ENCODE measurements at regions not wholly inside any gene's neighbourhood (a gene's known extent, or its start where the extent isn't known, plus 50 kb on each side); places are given as distances from the start of the nearest gene placed in this dataset.

DNA sequence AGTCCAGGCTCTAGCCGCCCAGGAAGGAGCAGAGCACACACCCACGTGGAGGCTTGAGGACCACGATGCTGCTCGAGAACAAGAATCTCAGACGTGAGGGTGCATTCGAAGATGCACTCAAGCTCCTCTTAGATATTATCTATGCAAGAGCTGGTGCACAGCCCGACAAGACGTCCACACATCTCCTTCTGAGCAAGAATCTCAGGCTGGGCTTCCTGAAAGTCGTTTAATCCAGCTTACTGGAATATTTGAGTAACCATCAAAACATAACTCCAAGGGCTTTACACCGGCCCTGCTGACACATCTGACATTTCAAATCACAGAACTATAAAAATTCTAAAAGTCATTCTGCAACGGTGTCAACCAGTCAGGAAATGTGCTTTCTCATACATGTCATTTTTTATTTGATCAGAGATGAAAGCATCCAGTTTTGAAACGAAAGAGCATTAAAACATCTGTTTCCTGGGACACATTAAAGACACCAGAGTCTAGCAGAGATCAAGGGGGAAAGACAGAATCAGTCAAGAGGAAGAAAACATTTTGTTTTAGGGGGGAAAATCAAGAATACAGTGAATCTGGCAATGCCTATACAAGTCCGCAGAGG, 177.7 kb upstream of the IRS2 start:
- CTCF ChIA-PET: interaction anchor here (1.3 kb wide), 1 partner anchor 146 kb away, joined by 3 read pairs; no protein-coding TSS in a partner anchor

DNA sequence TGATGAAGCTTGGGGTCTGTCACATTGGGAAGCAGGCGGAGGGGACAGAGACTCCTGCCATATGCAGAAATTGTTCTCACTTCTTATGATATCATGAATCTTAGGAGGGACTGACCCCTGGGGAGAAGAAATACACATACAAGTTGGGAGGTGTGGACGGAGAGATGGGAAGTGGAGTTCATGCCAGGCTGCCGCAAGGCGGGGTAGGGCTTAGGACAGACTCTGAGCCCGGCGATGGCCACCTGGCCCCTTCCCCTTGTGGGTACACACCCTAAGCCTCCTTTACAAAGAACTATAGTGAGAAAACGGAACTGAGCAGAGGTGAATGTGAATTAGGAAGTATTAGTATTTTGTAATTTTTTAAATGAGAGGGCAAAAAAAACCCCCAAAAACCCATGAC, 177.0 kb upstream of the IRS2 start:
- no peak for FAIRE-seq
- POLR2A ChIA-PET: no interaction called here
- 88% methylated on average over 7 of the region's 7 CpGs for WGBS (ENCODE audit: missing lambda C conversion rate)
- no peak for ATAC-seq
- no peak for TF ChIP-seq CEBPB (IDR thresholded peaks at IDR 0.05)
- no peak for TF ChIP-seq ZFP36 (IDR thresholded peaks at IDR 0.05; ENCODE audit: borderline replicate concordance, partially characterized antibody)
- TF ChIP-seq, protein P1, sequence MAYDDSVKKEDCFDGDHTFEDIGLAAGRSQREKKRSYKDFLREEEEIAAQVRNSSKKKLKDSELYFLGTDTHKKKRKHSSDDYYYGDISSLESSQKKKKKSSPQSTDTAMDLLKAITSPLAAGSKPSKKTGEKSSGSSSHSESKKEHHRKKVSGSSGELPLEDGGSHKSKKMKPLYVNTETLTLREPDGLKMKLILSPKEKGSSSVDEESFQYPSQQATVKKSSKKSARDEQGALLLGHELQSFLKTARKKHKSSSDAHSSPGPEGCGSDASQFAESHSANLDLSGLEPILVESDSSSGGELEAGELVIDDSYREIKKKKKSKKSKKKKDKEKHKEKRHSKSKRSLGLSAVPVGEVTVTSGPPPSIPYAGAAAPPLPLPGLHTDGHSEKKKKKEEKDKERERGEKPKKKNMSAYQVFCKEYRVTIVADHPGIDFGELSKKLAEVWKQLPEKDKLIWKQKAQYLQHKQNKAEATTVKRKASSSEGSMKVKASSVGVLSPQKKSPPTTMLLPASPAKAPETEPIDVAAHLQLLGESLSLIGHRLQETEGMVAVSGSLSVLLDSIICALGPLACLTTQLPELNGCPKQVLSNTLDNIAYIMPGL (CRISPR knock-in tag; IDR thresholded peaks at IDR 0.05; ENCODE audit: borderline replicate concordance): no peak
- no peak for TF ChIP-seq JUNB (IDR thresholded peaks at IDR 0.05)
- TF ChIP-seq HOXB5 (CRISPR knock-in tag; IDR thresholded peaks at IDR 0.05): no peak
- TF ChIP-seq, protein P2, sequence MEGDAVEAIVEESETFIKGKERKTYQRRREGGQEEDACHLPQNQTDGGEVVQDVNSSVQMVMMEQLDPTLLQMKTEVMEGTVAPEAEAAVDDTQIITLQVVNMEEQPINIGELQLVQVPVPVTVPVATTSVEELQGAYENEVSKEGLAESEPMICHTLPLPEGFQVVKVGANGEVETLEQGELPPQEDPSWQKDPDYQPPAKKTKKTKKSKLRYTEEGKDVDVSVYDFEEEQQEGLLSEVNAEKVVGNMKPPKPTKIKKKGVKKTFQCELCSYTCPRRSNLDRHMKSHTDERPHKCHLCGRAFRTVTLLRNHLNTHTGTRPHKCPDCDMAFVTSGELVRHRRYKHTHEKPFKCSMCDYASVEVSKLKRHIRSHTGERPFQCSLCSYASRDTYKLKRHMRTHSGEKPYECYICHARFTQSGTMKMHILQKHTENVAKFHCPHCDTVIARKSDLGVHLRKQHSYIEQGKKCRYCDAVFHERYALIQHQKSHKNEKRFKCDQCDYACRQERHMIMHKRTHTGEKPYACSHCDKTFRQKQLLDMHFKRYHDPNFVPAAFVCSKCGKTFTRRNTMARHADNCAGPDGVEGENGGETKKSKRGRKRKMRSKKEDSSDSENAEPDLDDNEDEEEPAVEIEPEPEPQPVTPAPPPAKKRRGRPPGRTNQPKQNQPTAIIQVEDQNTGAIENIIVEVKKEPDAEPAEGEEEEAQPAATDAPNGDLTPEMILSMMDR (IDR thresholded peaks at IDR 0.05): no peak
- TF ChIP-seq HOXA7 (CRISPR knock-in tag; IDR thresholded peaks at IDR 0.05): no peak
- TF ChIP-seq RCOR1 (IDR thresholded peaks at IDR 0.05; ENCODE audit: low read depth, low read length): no peak
- TF ChIP-seq RAD21 (conservative IDR thresholded peaks at IDR 0.05 in 1 of 2, IDR thresholded peaks at IDR 0.05 in 1 of 2): no peak
- TF ChIP-seq NPAS2 (CRISPR knock-in tag; IDR thresholded peaks at IDR 0.05; ENCODE audit: borderline replicate concordance): no peak
- TF ChIP-seq JUN (IDR thresholded peaks at IDR 0.05): no peak
- no peak for TF ChIP-seq HEYL (CRISPR knock-in tag; IDR thresholded peaks at IDR 0.05)
- Histone ChIP-seq H3K4me3 (no peak overlapping the region), H3K4me1 (no peaks in the 10 kb centered on the region), H3K9me3 (no peaks in the 10 kb centered on the region), H3K27ac (no peak overlapping the region), H3K4me2 (no peak overlapping the region)
- no peak for DNase-seq (ENCODE audit: low read depth in 1 of 2, low spot score in 1 of 2)
- CTCF ChIA-PET: interaction anchor here (1.3 kb wide), 1 partner anchor 147 kb away, joined by 3 read pairs; no protein-coding TSS in a partner anchor

More for the DNA sequence above, 177.7 kb upstream of the IRS2 start:
- H3K4me1 ChIP-seq: no peaks in the 10 kb centered on the region
- TF ChIP-seq HOXB13 (CRISPR knock-in tag; IDR thresholded peaks at IDR 0.05; ENCODE audit: low read depth) (no peak), SREBF2 (IDR thresholded peaks at IDR 0.05) (no peak), NR3C1 (IDR thresholded peaks at IDR 0.05) (no peak), POLR2A (IDR thresholded peaks at IDR 0.05; ENCODE audit: low read length) (no peak)
- TF ChIP-seq, protein P3, sequence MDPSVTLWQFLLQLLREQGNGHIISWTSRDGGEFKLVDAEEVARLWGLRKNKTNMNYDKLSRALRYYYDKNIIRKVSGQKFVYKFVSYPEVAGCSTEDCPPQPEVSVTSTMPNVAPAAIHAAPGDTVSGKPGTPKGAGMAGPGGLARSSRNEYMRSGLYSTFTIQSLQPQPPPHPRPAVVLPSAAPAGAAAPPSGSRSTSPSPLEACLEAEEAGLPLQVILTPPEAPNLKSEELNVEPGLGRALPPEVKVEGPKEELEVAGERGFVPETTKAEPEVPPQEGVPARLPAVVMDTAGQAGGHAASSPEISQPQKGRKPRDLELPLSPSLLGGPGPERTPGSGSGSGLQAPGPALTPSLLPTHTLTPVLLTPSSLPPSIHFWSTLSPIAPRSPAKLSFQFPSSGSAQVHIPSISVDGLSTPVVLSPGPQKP (IDR thresholded peaks at IDR 0.05; ENCODE audit: low read depth, low read length): no peak
- TF ChIP-seq, protein P4, sequence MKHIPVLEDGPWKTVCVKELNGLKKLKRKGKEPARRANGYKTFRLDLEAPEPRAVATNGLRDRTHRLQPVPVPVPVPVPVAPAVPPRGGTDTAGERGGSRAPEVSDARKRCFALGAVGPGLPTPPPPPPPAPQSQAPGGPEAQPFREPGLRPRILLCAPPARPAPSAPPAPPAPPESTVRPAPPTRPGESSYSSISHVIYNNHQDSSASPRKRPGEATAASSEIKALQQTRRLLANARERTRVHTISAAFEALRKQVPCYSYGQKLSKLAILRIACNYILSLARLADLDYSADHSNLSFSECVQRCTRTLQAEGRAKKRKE (CRISPR knock-in tag; IDR thresholded peaks at IDR 0.05; ENCODE audit: low read depth): no peak
- DNase-seq (ENCODE audit: low read depth in 1 of 2, low spot score in 1 of 2): no peak
- H3K4me3 ChIP-seq: no peak overlapping the region
- H3K27ac ChIP-seq: no peak overlapping the region
- no peak overlapping the region for H3K4me2 ChIP-seq
- H3K9me3 ChIP-seq: no peaks in the 10 kb centered on the region
- POLR2A ChIA-PET: no interaction called here
- 69% methylated on average over 13 of the region's 13 CpGs for WGBS (ENCODE audit: missing lambda C conversion rate)
- ATAC-seq: no peak
- no peak for FAIRE-seq

DNA sequence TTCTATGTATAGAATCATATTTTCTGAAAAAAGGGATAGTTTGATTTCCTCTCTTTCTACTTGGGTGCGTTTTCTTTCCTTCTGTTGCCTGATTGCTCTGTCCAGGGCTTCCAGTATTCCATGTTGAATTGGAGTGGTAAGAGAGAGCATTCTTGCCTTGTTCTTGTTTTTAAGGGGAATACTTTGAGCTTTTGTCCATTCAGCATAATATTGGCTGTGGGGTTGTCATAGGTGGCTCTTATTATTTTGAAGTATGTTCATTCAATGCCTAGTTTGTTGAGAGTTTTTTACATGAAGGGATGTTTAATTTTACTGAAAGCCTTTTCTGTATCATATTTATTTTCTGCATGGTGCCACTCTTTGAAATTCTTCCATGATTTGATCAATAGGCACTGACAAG, 173.5 kb upstream of the IRS2 start:
- Histone ChIP-seq H3K4me3 (no peak overlapping the region), H3K4me2 (no peak overlapping the region), H3K27ac (no peak overlapping the region), H3K9me3 (no peaks in the 10 kb centered on the region), H3K4me1 (no peaks in the 10 kb centered on the region)
- ATAC-seq: no peak
- ChIA-PET POLR2A (no interaction called here), CTCF (interaction anchor here (1.7 kb wide), 1 partner anchor 16 kb away, joined by 4 read pairs; no protein-coding TSS in a partner anchor)
- no peak for DNase-seq (ENCODE audit: low read depth in 1 of 2, low spot score in 1 of 2)
- WGBS (ENCODE audit: missing lambda C conversion rate): 44% methylated on average over 1 of the region's 1 CpG
- no peak for FAIRE-seq
- peak; percentile 34 for TF ChIP-seq MAFK (IDR thresholded peaks at IDR 0.05; ENCODE audit: partially characterized antibody)
- TF ChIP-seq, protein P5, sequence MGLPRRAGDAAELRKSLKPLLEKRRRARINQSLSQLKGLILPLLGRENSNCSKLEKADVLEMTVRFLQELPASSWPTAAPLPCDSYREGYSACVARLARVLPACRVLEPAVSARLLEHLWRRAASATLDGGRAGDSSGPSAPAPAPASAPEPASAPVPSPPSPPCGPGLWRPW (IDR thresholded peaks at IDR 0.05): no peak

All from A549 (cell line).